ENCODE measurements at regions not wholly inside any gene's neighbourhood (a gene's known extent, or its start where the extent isn't known, plus 50 kb on each side); places are given as distances from the start of the nearest gene placed in this dataset.

GRCh38 chr6:170130201-170130621 is 160.7 kb downstream of the DLL1 start:
- TF ChIP-seq CTCF (conservative IDR thresholded peaks at IDR 0.05; ENCODE audit: low read depth, low read length) = no peak
- DNase-seq (ENCODE audit: low read depth) = no peak
- no peak overlapping the region for H3K4me3 ChIP-seq (ENCODE audit: low read depth, low read length)

GRCh38 chr6:170129691-170130171 is 161.1 kb downstream of the DLL1 start:
- no peak overlapping the region for H3K4me3 ChIP-seq (ENCODE audit: low read depth, low read length)
- DNase-seq (ENCODE audit: low read depth) = no peak
- TF ChIP-seq CTCF (conservative IDR thresholded peaks at IDR 0.05; ENCODE audit: low read depth, low read length) = no peak

GRCh38 chr6:170128811-170129681 is 161.8 kb downstream of the DLL1 start:
- DNase-seq (ENCODE audit: low read depth) = no peak
- H3K4me3 ChIP-seq (ENCODE audit: low read depth, low read length) = no peak overlapping the region
- no peak for TF ChIP-seq CTCF (conservative IDR thresholded peaks at IDR 0.05; ENCODE audit: low read depth, low read length)

GRCh38 chr6:170128346-170128745 is 162.5 kb downstream of the DLL1 start:
- no peak for TF ChIP-seq CTCF (conservative IDR thresholded peaks at IDR 0.05; ENCODE audit: low read depth, low read length)
- no peak overlapping the region for H3K4me3 ChIP-seq (ENCODE audit: low read depth, low read length)
- DNase-seq (ENCODE audit: low read depth) = no peak

GRCh38 chr6:170127151-170127550 is 163.7 kb downstream of the DLL1 start:
- TF ChIP-seq CTCF (conservative IDR thresholded peaks at IDR 0.05; ENCODE audit: low read depth, low read length) = no peak
- no peak for DNase-seq (ENCODE audit: low read depth)
- H3K4me3 ChIP-seq (ENCODE audit: low read depth, low read length) = no peak overlapping the region

GRCh38 chr6:170125456-170126300 is 165.2 kb downstream of the DLL1 start:
- TF ChIP-seq CTCF (conservative IDR thresholded peaks at IDR 0.05; ENCODE audit: low read depth, low read length) = no peak
- no peak overlapping the region for H3K4me3 ChIP-seq (ENCODE audit: low read depth, low read length)
- no peak for DNase-seq (ENCODE audit: low read depth)

Measured in epithelial cell of proximal tubule (primary cell).